Iris pigment epithelial cell (primary cell): ENCODE measurements at regions not wholly inside any gene's neighbourhood (a gene's known extent, or its start where the extent isn't known, plus 50 kb on each side); places are given as distances from the start of the nearest gene placed in this dataset.
"Not testable (repeated sequence)": the region's sequence is repeated elsewhere in the genome, so short reads cannot be mapped to it uniquely, and the experiment has no call there.

Experiments used
- DNase-seq: peaks from one replicate; pipeline ENCODE4 v3.0.0-alpha.2; 2011; ENCODE audit warnings: low read depth

DNA sequence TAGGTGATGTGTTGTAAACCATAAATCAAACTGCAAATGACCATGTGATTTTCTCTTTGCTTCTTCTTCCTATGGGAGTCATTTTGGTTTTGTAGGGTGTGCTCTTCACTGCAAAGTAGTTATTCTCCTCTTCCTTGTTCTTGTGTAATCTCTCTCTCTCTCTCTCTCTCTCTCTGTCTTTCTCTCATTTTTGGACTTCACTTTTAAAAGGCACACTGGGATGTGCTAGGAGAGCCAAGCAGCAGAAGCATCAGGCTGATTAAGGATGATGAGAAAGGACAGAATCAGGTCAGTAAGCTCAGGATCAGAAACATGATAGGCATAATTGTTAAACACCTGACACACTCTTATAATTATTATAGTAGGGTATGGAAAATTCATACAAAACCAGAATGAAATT lies 505.3 kb upstream of the ZNF608 start:
- DNase-seq, result no peak

DNA sequence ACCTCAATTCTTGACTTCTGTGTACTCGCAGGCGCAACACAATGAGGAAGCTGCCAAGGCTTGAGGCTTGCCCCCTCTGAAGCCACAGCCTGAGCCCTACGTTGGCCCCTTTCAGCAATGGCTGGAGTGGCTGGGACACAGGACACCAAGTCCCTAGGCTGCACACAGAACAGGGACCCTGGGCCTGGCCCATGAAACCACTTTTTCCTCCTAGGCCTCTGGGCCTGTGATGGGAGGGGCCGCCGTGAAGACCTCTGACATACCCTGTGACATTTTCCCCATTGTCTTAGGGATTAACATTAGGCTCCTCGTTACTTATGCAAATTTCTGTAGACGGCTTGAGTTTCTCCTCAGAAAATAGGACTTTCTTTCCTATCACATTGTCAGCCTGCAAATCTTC lies 507.2 kb upstream of the ZNF608 start:
- DNase-seq, result not testable (repeated sequence)

DNA sequence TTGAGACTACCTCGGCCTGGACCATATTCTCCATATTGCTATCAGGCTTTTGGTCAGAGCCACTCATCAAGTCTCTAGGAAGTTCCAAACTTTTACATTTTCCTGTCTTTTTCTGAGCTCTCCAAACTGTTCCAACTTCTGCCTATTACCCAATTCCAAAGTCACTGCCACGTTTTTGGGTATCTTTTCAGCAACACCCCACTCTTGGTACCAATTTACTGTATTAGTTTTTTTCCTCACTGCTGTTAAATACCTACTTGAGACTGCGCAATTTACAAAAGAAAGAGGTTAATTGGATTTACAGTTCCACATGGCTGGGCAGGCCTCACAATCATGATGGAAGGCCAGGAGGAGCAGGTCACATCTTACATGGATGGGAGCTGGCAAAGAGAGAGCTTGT lies 507.8 kb upstream of the ZNF608 start:
- no peak for DNase-seq

GRCh38 chr5:125256296-125256695 lies 509.9 kb upstream of the ZNF608 start:
- no peak for DNase-seq

DNA sequence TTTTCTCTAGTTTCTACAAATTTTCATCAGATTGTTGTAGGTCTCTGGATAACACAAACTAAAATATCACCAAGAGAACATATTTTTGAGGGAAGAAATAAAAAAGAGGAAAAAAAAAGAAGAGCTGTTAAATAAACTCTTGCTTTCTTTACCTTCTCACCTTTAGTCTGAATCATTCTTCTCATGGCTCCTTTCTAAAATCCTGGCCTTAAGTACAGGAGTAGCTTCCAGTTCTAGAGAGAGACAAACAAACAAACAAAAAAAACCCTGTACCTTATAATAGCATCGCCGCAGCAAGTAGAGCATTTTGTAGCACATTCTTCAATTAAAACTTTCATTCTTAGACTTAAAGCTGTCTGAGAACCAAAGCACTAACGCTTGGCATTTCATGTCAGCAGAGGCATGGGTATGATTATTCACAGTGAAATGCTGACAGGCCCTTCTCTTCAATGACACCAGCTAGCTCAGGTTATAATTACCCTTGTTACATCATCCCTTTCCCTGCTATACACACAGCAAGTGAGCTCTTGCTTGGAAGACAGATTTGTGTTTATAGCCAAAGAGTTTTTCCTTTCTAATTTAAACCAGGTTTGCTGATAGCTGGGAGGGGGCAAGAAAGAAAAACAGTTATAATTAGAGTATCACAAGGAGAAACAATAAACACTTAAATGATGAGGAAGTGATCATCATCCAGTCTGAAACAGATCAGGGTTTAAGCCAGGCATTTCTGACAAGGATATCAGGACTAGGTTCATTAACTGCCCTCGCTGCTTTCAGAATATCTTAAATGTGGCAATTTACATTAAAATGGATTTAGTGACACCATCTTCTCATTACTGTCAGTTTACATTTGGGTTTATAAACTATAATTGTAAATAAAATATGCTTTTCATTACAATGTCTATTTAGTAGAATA lies 510.9 kb upstream of the ZNF608 start:
- no peak for DNase-seq

GRCh38 chr5:125257997-125258396 lies 511.6 kb upstream of the ZNF608 start:
- DNase-seq, result no peak

- DNase-seq, result no peak
Measured at GRCh38 chr5:125258615-125259014, 512.2 kb upstream of the ZNF608 start.

DNA sequence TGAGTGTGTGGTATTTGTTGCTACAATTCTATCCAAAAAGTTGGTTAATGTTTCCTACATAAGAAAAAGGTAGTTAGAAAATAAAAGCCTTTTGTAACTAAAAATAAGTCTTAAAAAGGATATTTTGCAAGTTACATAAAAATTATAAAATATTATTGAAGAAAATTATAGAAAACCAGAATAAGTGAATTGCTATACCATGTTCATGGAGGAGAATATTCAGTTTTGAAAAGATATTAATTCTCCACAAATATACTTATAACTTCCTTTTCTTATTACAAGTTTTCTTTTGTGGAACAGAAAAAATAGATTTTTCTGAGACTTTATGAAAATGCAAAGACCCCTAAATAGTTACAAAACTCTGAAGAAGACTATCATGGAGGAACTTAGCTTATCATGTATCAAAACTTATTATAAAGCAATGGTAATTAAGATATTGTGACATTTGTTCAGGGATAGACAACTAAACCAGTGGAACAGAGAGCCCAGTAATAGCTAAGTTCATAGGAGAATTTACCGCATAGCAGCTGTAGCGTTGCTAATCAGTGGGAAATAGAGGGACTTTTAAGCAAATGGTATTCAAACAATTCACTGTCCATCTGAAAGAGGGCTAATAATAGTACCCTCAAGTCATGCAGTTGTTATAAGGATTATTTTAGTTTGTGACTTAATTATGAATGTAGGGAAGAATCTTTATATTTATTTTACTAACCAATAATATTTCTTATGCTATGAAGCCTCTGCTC lies 515.2 kb upstream of the ZNF608 start:
- no peak for DNase-seq

DNA sequence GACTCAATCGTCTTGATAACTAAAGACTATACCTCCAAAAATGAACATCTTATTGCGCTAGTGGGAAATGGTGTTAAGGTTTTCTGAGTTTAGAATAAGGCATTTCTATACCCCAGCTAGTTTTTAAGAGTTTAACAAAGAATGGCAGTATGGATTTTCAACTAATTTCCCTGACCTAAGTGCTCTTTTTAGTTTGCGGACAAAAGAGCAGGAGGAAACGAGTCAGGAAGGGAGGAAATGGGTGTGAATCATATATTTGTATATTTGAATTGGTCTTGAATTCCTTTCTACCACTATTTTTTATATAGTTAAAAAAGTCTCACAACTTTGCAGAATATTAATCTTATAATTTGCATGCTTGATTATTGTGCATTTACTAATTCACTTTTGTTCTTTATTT lies 516.3 kb upstream of the ZNF608 start:
- peak; percentile 31 for DNase-seq

DNA sequence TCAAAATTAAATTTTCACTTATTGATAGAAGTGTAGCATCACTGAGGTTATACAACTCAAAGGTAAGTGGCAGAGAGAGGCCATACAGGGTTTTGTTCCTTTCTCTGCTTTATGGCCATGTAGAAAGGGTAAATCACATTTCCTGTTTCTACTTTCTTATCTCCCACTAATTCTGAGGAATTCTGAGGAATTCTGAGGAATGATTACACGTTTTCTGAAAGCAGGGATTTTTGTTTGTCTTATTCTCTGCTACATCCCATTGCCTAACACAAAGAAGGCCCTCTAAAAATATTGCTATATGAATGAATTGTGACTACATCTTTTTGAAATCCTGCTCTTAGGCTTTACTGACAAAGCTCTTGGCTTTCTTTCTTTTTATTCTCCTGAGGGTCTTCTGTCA lies 516.9 kb upstream of the ZNF608 start:
- no peak for DNase-seq

DNA sequence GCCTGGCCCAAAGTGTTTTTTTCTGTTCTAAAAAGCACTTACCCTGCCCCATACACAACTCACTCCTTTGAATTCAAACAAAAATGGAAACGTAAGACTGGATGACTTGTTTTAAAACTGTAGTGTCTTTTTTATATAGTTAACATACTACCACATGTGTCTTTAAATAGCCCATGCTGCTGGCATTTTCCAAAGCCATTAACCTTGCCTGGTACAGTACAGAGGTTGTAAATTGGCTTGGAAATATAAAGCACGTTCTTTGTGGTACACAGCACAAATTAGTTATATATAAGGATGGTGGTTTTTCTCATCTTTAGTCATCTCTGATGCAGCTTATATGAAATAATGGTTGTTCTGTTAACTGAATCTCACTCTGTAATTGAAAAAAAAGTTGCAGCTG lies 519.7 kb upstream of the ZNF608 start:
- DNase-seq, result no peak

- no peak for DNase-seq
Measured at GRCh38 chr5:125267636-125268248, 521.3 kb upstream of the ZNF608 start.

- no peak for DNase-seq
Measured at GRCh38 chr5:125269926-125270325, 523.5 kb upstream of the ZNF608 start.

- no peak for DNase-seq
Measured at GRCh38 chr5:125272357-125272756, 525.9 kb upstream of the ZNF608 start.

DNA sequence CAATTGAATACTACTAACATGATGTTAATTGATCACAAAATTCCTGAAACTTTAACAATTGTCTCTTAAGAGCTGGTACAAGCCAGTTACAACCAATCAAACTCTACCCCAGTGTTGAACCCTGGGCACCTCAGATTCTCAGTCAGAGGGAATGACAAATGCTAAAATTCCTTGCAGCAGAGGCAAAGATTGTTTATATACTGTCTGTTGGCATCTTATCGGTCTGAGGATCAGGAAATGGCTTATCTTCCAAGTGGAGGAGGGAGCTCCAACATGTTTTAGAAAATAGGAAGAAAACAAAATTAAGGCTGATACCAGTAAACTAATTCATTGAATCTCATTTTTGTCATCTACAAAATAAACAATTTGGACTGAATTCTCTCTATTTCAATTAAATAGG lies 527.8 kb upstream of the ZNF608 start:
- peak; percentile 21 for DNase-seq

DNA sequence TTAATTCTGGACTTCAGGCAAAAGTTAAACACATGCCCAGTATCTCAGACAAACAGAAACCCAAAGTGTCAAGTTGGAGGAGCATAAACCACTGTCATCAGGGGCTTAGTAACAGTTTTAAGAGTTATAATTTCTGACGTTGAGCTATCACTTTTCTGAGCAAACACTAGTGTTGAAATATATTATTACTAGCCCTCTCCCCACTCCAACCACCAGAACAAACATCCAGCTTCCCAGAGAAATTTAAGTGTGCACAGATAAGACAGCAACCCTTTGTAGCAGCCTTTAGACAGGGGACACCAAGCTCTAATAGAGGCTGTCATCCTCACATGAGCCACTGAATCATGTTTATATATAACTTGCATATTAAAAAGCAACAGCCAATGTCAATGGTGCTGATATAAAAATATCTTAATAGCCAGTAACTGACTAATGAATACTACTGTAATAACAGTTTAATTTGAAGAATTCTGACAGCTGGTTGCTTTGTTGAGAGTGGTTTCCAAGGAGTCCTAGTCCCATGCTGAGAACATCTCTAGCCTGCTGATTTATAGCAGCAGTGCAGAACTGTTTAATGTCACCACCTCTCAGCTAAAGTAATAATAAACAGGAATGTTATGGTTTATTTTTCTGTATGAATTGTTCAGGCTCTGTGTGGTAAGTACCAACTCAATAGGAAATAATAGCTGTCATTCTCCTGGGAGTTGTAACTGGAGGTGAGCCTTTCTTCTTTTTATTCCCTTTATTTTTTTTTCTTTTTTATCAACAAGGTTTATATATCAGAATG lies 528.7 kb upstream of the ZNF608 start:
- no peak for DNase-seq

GRCh38 chr5:125275725-125276090 lies 529.3 kb upstream of the ZNF608 start:
- DNase-seq, result no peak

GRCh38 chr5:125276096-125276495 lies 529.7 kb upstream of the ZNF608 start:
- DNase-seq, result no peak

DNA sequence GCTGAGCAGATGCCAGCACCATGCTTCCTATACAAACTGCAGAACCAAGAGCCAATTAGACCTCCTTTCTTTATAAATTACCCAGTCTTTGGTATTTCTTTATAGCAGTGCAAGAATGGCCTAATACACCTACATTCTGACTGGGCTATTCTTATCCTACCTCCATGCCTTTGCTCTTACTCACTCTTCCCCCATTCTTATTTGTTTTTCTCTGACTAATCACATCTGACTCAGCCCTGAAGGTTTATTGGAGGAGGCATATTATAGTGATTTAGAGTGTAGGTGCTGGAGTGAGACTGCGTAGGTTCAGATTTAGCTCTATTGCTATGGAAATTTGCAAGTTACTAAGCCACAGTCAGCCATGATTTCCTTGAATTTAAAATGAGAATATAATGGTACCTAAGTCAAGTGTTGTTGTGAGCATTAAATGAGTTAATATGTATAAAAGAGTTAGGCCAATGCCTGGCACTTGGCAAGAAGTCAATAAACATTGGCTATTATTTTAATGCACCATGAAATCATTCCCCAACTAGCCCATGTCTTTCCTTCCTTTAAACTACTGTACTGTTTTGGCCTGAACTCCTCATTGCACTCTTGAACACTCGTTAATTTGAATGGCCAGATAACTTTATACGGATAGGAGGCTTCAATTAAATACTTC lies 531.2 kb upstream of the ZNF608 start:
- peak; percentile 89 for DNase-seq

GRCh38 chr5:125278711-125279110 lies 532.3 kb upstream of the ZNF608 start:
- no peak for DNase-seq

DNA sequence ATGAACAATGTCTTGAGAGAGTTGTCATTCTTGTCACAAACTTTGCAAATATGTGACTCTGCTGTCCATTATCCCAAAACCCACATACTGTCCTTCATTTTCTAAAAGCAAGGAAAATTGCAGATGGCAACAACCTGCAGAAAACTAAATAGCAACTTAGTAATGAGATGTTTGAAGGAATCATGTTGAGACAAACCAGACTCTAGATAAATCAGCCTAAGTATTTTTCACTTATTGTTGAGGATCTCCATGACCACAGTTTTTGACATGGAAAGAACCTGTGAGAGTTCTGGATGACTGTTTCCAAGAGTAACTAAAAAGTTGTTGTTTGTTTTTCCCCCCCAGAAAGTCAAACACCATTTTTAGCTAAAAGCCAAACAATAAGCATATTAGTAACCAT lies 535.2 kb upstream of the ZNF608 start:
- DNase-seq, result no peak

- no peak for DNase-seq
Measured at GRCh38 chr5:125283372-125283771, 536.9 kb upstream of the ZNF608 start.
